ENCODE measurements at regions not wholly inside any gene's neighbourhood (a gene's known extent, or its start where the extent isn't known, plus 50 kb on each side); places are given as distances from the start of the nearest gene placed in this dataset.

DNA sequence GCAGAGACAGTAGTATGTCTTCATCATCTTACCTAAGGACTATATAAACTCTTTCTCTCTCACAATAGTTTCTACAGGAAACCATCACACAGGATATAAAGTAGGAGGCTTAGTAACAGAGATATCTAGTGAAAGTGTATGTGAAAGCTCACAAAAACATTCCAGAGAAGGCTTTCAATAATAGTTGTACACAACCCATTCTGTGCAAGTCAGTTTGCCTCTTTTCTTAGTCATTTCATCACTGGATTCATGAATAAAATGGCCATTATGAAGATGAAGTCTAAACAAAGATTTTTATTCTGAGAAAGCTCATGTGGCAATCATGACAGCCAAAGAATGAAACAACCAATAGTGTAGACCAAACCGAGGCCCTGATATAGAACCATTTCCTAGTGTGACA, 178.8 kb downstream of the GNAT3 start:
- TF ChIP-seq, protein P1, sequence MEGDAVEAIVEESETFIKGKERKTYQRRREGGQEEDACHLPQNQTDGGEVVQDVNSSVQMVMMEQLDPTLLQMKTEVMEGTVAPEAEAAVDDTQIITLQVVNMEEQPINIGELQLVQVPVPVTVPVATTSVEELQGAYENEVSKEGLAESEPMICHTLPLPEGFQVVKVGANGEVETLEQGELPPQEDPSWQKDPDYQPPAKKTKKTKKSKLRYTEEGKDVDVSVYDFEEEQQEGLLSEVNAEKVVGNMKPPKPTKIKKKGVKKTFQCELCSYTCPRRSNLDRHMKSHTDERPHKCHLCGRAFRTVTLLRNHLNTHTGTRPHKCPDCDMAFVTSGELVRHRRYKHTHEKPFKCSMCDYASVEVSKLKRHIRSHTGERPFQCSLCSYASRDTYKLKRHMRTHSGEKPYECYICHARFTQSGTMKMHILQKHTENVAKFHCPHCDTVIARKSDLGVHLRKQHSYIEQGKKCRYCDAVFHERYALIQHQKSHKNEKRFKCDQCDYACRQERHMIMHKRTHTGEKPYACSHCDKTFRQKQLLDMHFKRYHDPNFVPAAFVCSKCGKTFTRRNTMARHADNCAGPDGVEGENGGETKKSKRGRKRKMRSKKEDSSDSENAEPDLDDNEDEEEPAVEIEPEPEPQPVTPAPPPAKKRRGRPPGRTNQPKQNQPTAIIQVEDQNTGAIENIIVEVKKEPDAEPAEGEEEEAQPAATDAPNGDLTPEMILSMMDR (IDR thresholded peaks at IDR 0.05; ENCODE audit: low read depth, low read length) = no peak
- no peak for TF ChIP-seq POLR2A (IDR thresholded peaks at IDR 0.05; ENCODE audit: extremely low read depth, insufficient read length)
- TF ChIP-seq, protein P2, sequence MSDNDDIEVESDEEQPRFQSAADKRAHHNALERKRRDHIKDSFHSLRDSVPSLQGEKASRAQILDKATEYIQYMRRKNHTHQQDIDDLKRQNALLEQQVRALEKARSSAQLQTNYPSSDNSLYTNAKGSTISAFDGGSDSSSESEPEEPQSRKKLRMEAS (IDR thresholded peaks at IDR 0.05; ENCODE audit: low read depth, low read length) = no peak
